ENCODE measurements at regions not wholly inside any gene's neighbourhood (a gene's known extent, or its start where the extent isn't known, plus 50 kb on each side); places are given as distances from the start of the nearest gene placed in this dataset.

DNA sequence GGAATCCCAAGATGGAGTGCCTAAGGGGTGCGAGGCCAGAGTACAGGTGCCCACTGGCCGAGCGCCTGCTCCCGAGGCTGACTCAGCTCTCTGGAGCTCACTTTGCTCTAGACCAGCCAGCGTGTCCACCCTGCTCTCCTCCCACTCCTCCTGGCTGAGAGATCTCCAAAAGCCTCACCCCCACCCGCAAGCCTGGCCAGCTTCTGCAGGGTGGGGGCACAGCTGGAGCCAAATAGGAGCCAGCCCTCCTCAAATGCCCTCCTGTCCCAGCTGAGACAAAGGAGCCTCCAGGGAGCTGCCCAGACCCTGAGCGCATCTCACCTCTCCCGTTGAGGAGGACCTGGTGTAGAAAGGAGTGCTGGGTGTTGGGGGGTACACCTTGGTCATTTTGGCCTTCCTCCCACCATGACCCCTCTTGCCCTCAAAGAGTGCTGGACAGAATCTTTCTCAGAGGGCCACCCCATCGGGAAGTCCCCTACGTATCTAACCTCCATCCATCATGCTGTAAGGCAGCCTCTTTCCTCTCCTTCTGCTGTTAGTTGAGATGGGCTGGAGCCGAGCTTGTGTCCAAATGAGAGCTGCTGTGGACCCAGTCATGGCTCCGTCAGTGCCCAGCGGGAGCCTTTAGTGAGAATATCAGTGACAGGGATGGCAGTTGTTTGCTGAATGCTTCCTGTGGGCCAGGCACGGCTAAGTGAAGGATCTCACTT is 123.9 kb upstream of the VSTM2B start:
- TF ChIP-seq REST (IDR thresholded peaks at IDR 0.05; ENCODE audit: low read depth, low read length) (no peak), CTCF (IDR thresholded peaks at IDR 0.05) (no peak), POLR2AphosphoS5 (IDR thresholded peaks at IDR 0.05; ENCODE audit: low read depth, low read length) (no peak), GABPA (IDR thresholded peaks at IDR 0.05; ENCODE audit: low read depth) (no peak), EP300 (IDR thresholded peaks at IDR 0.05; ENCODE audit: borderline replicate concordance in 1 of 2, low read depth in 1 of 2, low read length in 1 of 2) (no peak), USF2 (IDR thresholded peaks at IDR 0.05; ENCODE audit: borderline replicate concordance, low read depth, low read length) (no peak), RAD21 (IDR thresholded peaks at IDR 0.05; ENCODE audit: low read length) (no peak), MXI1 (IDR thresholded peaks at IDR 0.05; ENCODE audit: low read depth, low read length) (no peak), SIN3A (IDR thresholded peaks at IDR 0.05; ENCODE audit: borderline replicate concordance, low read depth, low read length) (no peak)

All from SK-N-SH (cell line).